GM23338 (cell line): ENCODE measurements at regions not wholly inside any gene's neighbourhood (a gene's known extent, or its start where the extent isn't known, plus 50 kb on each side); places are given as distances from the start of the nearest gene placed in this dataset.

Source experiments
- ATAC-seq: fragments of 200-7000 bp; cut with Tn5 transposase; 3 replicates; pipeline ENCODE4 v1.9.1; 2020
- DNase-seq: peaks from one replicate; pipeline ENCODE4 v3.0.0-alpha.2; 2015; ENCODE audit warnings: low spot score
- H2AFZ ChIP-seq: fragments of 200-600 bp; sonication (generic); 2 replicates; pipeline ENCODE4 v1.8.0; 2016; ENCODE audit warnings: antibody characterized with exemption, mild to moderate bottlenecking, moderate library complexity
- H3F3A ChIP-seq: fragments of 200-600 bp; sonication (generic); replicated peaks from 2 replicates; pipeline ENCODE4 v1.8.0; 2017; ENCODE audit warnings: antibody characterized with exemption, mixed run types, low read depth
- H3K27ac ChIP-seq: fragments of 200-600 bp; sonication (generic); 2 replicates; pipeline ENCODE4 v1.6.1; 2016; ENCODE audit warnings: low read depth
- H3K27me3 ChIP-seq: fragments of 200-600 bp; sonication (generic); 2 replicates; pipeline ENCODE4 v1.8.0; 2016; ENCODE audit warnings: mild to moderate bottlenecking, mixed run types, moderate library complexity; ENCODE audit not compliant: insufficient read depth
- H3K36me3 ChIP-seq: fragments of 200-600 bp; sonication (generic); 2 replicates; pipeline ENCODE4 v1.8.0; 2016; ENCODE audit warnings: mild to moderate bottlenecking; ENCODE audit not compliant: insufficient read depth
- H3K4me1 ChIP-seq: fragments of 200-600 bp; sonication (generic); 2 replicates; pipeline ENCODE4 v1.8.0; 2016; ENCODE audit warnings: mild to moderate bottlenecking, moderate library complexity; ENCODE audit not compliant: insufficient read depth
- H3K4me2 ChIP-seq: fragments of 200-600 bp; sonication (generic); 2 replicates; pipeline ENCODE4 v1.7.1; 2017; ENCODE audit warnings: mixed run types
- H3K4me3 ChIP-seq: fragments of 200-600 bp; sonication (generic); 2 replicates; pipeline ENCODE4 v1.6.1; 2016; ENCODE audit warnings: mixed run types
- H3K79me2 ChIP-seq: fragments of 200-600 bp; sonication (generic); replicated peaks from 2 replicates; pipeline ENCODE4 v1.8.0; 2017; ENCODE audit warnings: mild to moderate bottlenecking; ENCODE audit not compliant: insufficient read depth
- H3K9me2 ChIP-seq: fragments of 200-600 bp; sonication (generic); 2 replicates; pipeline ENCODE4 v1.8.0; 2017; ENCODE audit not compliant: insufficient read depth
- H4K20me1 ChIP-seq: fragments of 200-600 bp; sonication (generic); replicated peaks from 2 replicates; pipeline ENCODE4 v1.8.0; 2017; ENCODE audit warnings: mild to moderate bottlenecking; ENCODE audit not compliant: insufficient read depth
- H3K27ac Mint-ChIP-seq: 2 replicates; pipeline ENCODE4 v1.8.0; 2020; ENCODE audit warnings: inconsistent platforms, mild to moderate bottlenecking, moderate library complexity, mixed read lengths
- H3K27me3 Mint-ChIP-seq: 3 replicates; pipeline ENCODE4 v1.8.0; 2022; ENCODE audit warnings: low read depth, mild to moderate bottlenecking, moderate library complexity, mixed read lengths, inconsistent platforms; ENCODE audit not compliant: insufficient read depth, poor library complexity
- H3K36me3 Mint-ChIP-seq: 3 replicates; pipeline ENCODE4 v1.8.0; 2021; ENCODE audit warnings: low read depth, mild to moderate bottlenecking, inconsistent platforms, moderate library complexity, mixed read lengths
- H3K4me1 Mint-ChIP-seq: 3 replicates; pipeline ENCODE4 v1.8.0; 2020; ENCODE audit warnings: mild to moderate bottlenecking, inconsistent platforms, mixed read lengths
- H3K4me3 Mint-ChIP-seq: 3 replicates; pipeline ENCODE4 v1.8.0; 2021; ENCODE audit warnings: moderate library complexity, mild to moderate bottlenecking, inconsistent platforms, mixed read lengths
- H3K9me3 Mint-ChIP-seq: 3 replicates; pipeline ENCODE4 v1.8.0; 2020; ENCODE audit warnings: moderate library complexity, mild to moderate bottlenecking, inconsistent platforms, mixed read lengths
- CREB1 ChIP-seq: fragments of 250-450 bp; sonication (Bioruptor Pico); IDR thresholded peaks from 2 replicates; pipeline ENCODE4 v1.5.0; 2020; ENCODE audit warnings: low read depth, mild to moderate bottlenecking, moderate library complexity
- CTCF ChIP-seq, 2 experiments: fragments of 200-600 bp in 1 of 2; sonication (generic) in 1 of 2; conservative IDR thresholded peaks; 2 replicates each; pipeline versions ENCODE4 v1.5.1 to v1.6.1; 2016 to 2017; ENCODE audit warnings: antibody characterized with exemption in 2 of 2, low read depth in 2 of 2, mild to moderate bottlenecking in 2 of 2, moderate library complexity in 1 of 2
- EZH2 ChIP-seq: fragments of 200-600 bp; sonication (generic); IDR thresholded peaks from one replicate; pipeline ENCODE4 v1.8.0; 2017; ENCODE audit warnings: antibody characterized with exemption, mild to moderate bottlenecking, low read depth; ENCODE audit not compliant: unreplicated experiment
- EZH2phosphoT487 ChIP-seq: fragments of 200-600 bp; sonication (generic); IDR thresholded peaks from one replicate; pipeline ENCODE4 v1.8.1; 2018; ENCODE audit warnings: antibody characterized with exemption; ENCODE audit not compliant: unreplicated experiment
- JUNB ChIP-seq: IDR thresholded peaks from one replicate; pipeline ENCODE4 v1.6.1; 2016; ENCODE audit warnings: antibody characterized with exemption; ENCODE audit not compliant: unreplicated experiment
- NANOG ChIP-seq: IDR thresholded peaks from 2 replicates; pipeline ENCODE4 v1.6.1; 2016; ENCODE audit warnings: antibody characterized with exemption, borderline replicate concordance
- POLR2AphosphoS5 ChIP-seq: IDR thresholded peaks from 2 replicates; pipeline ENCODE4 v1.6.1; 2016; ENCODE audit warnings: antibody characterized with exemption, low read depth
- REST ChIP-seq: IDR thresholded peaks from one replicate; pipeline ENCODE4 v1.6.1; 2018; ENCODE audit warnings: antibody characterized with exemption; ENCODE audit not compliant: unreplicated experiment
- STAT1 ChIP-seq: IDR thresholded peaks from one replicate; pipeline ENCODE4 v1.6.1; 2016; ENCODE audit warnings: antibody characterized with exemption; ENCODE audit not compliant: unreplicated experiment
- ZNF114 ChIP-seq: fragments of 250-450 bp; sonication (Bioruptor Pico); IDR thresholded peaks from 2 replicates; pipeline ENCODE4 v1.5.0; 2020; ENCODE audit warnings: mild to moderate bottlenecking, moderate library complexity
- ZNF331 ChIP-seq: fragments of 250-450 bp; sonication (Bioruptor Pico); IDR thresholded peaks from 2 replicates; pipeline ENCODE4 v1.5.0; 2020; ENCODE audit warnings: low read depth, mild to moderate bottlenecking, moderate library complexity
- ZNF462 ChIP-seq: fragments of 250-450 bp; sonication (Bioruptor Pico); IDR thresholded peaks from 2 replicates; pipeline ENCODE4 v1.5.0; 2020; ENCODE audit warnings: mild to moderate bottlenecking, moderate library complexity

GRCh38 chr15:62598217-62598616, 433.1 kb upstream of the C2CD4B start (continued):
- TF ChIP-seq REST (no peak), ZNF331 (CRISPR knock-in tag) (no peak), CREB1 (no peak), EZH2phosphoT487 (no peak), STAT1 (no peak), CTCF (conservative IDR thresholded peaks at IDR 0.05; ENCODE audit: low read depth in 2 of 2) (no peak), NANOG (no peak), ZNF114 (no peak)

- Mint-ChIP-seq H3K9me3 (no peaks in the 10 kb centered on the region), H3K4me1 (peaks cover 13% of the 10 kb centered on the region), H3K27me3 (no peaks in the 10 kb centered on the region), H3K4me3 (no peak overlapping the region), H3K27ac (0 out of 2 replicates have a peak overlapping the region, but pooled peaks have one; percentile 12), H3K36me3 (no peaks in the 10 kb centered on the region)
- Histone ChIP-seq H3K4me3 (no peak overlapping the region), H3K4me2 (no peak overlapping the region), H3K36me3 (no peaks in the 10 kb centered on the region), H3K4me1 (0 out of 2 replicates have a peak, but pooled peaks cover 6% of the 10 kb centered on the region), H3K27me3 (no peaks in the 10 kb centered on the region), H3F3A (no peaks in the 10 kb centered on the region), H3K9me2 (no peaks in the 10 kb centered on the region), H2AFZ (no peak overlapping the region), H3K79me2 (peaks cover 5% of the 10 kb centered on the region; the same call in 1 of the 2 replicates), H4K20me1 (no peaks in the 10 kb centered on the region; the same call in 1 of the 2 replicates), H3K27ac (no peak overlapping the region)
- no peak for DNase-seq
- ATAC-seq = peak; percentile 45
- TF ChIP-seq ZNF331 (CRISPR knock-in tag) = no peak
- TF ChIP-seq EZH2 = no peak
- no peak for TF ChIP-seq CREB1
- no peak for TF ChIP-seq JUNB
- no peak for TF ChIP-seq POLR2AphosphoS5
- no peak for TF ChIP-seq ZNF462 (CRISPR knock-in tag)
These were observed 435.0 kb upstream of the C2CD4B start for GRCh38 chr15:62599791-62600777.
